Stimulated activated CD8-positive, alpha-beta memory T cell treated with anti-CD3 and anti-CD28 coated beads, Interleukin-4, amount 100 ng/mL, for 4 hours (primary cell): ENCODE measurements at regions not wholly inside any gene's neighbourhood (a gene's known extent, or its start where the extent isn't known, plus 50 kb on each side); places are given as distances from the start of the nearest gene placed in this dataset.
"Not testable (repeated sequence)": the region's sequence is repeated elsewhere in the genome, so short reads cannot be mapped to it uniquely, and the experiment has no call there.

ENCODE experiments used
- DNase-seq, 2 donors: peaks; one replicate each; pipeline ENCODE4 v3.0.0-alpha.2; 2020; ENCODE audit warnings: low read depth in 2 of 2, low spot score in 1 of 2

DNA sequence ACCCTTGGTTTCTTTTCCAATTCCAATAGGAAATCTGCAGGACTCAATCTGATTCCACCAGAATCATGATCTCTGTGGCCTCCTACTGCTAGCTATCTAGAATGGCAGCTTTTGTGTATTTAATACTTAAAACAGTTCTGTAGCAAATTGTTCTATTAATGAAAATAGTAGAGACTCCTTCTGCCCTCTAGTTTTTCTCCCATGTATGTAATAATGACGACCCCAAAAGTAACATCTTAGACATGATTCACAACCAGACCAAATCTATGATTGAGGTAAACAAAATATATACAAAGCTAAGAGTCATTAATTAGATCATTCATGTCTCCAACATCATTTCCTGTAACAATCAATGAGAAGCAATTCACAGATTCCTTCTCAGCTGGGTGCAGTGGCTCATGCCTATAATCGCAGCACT, 259.1 kb upstream of the MKLN1 start:
- DNase-seq: no peak

DNA sequence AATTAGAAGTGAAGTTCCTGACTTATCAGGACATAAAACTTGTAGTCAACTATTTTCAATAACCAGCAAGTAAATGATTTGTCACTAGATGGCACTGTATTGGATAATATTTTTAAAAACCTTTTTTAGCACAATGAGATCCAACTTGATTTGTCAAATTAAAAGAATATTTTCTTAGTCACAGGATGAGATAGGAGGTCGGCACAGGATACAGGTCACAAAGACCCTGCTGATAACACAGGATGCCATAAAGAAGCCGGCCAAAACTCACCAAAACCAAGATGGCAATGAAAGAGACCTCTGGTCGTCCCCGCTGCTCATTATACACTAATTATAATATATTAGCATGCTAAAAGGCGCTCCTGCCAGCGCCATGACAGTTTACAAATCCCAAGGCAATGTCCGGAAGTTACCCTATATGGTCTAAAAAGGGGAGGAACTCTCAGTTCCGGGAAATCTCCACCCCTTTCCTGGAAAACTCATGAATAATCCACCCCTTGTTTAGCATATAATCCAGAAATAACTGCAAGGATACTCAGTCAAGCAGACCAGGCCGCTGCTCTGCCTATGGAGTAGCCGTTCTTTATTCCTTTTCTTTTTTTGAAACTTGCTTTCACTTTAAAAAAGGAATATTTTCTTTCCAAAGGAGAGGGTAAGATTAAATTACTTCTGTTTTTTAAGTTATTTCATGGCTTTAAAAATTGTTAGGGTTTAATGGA, 255.7 kb upstream of the MKLN1 start:
- DNase-seq: no peak

DNA sequence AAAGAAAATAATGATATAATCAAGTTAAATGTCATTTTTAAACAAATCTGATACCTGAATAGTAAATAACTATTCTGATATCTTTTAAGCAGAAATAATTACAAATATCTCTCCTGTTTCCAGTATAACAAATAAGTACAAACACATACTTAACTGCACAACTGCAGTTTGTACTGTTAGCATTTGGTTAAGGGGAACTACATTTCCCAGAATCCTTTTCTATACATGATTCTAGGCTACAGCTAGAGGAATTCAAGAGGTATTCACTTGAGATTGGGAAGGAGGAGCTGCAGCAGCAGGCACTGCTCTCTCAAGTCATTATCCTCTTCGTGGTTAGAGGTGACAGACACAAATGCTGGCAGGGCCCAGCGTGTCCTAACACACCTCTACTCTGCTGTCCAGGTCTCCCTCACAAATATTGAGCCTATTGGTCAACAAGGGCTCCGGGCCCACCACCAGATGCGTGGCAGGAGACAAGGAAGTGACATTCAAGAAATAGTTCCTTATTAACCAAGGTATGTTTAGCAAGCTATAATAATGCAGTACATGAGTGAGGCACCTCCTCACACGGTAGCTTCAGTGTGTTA, 255.1 kb upstream of the MKLN1 start:
- no peak for DNase-seq

GRCh38 chr7:131074043-131074442, 253.6 kb upstream of the MKLN1 start:
- no peak for DNase-seq

GRCh38 chr7:131074585-131074984, 253.1 kb upstream of the MKLN1 start:
- no peak for DNase-seq

- DNase-seq: no peak
Observed at GRCh38 chr7:131075406-131075805, 252.3 kb upstream of the MKLN1 start.

- DNase-seq: no peak
Observed at GRCh38 chr7:131076032-131076431, 251.6 kb upstream of the MKLN1 start.

- DNase-seq: no peak
Observed at GRCh38 chr7:131076711-131077181, 250.9 kb upstream of the MKLN1 start.

- no peak for DNase-seq
Observed at GRCh38 chr7:131077735-131078134, 249.9 kb upstream of the MKLN1 start.

DNA sequence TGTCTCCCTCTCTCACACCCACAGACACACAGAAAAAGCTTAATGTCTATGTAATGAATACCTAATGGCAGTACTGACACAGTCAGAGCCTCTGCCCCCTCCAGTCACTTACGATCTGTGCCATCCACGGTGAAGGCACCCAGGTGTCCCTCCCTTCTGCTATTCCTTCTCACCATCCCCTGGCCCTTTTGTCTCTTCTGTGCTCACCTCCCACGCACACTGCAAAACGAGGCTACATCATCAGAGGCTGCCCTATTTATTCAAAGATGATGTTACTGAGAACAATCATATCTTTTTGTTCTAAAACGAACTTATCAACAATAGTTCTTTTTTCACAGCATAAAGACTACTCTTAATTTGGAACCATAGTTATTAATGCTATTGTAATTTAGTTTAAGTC, 246.9 kb upstream of the MKLN1 start:
- DNase-seq: no peak

DNA sequence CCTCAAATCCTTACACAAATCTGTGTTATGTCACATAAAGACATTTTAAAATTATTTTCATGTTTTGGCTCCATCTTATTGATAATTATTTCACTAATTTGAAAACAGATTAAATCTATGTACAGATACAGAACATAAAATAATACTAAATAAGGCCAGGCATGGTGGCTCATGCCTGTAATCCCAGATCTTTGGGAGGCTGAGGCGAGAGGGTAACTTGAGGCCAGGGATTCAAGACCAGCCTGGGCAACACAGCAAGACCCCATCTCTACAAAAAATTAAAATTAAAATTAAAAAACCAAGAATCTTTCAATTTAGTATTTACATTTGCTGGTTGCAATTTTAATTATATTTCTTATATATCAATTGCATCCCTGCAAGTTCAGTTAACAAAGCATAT, 246.4 kb upstream of the MKLN1 start:
- no peak for DNase-seq

GRCh38 chr7:131083781-131084180, 243.9 kb upstream of the MKLN1 start:
- DNase-seq: no peak

DNA sequence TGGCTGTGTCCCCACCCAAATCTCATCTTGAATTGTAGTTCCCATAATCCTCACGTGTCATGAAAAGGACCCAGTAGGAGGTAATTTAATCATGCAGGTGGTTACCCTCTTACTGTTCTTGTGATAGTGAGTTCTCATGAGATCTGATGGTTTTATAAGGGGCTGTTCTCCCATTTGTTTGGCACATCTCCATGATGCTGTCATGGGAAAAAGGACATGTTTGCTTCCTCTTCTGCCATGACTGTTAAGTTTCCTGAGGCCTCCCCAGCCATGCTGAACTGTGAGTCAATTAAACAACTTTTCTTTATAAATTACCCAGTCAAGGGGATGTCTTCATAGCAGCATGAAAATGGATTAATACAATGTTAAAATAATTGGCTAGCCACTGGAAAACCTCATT, 243.3 kb upstream of the MKLN1 start:
- not testable (repeated sequence) for DNase-seq

- DNase-seq: no peak
Observed at GRCh38 chr7:131087756-131088658, 239.7 kb upstream of the MKLN1 start.

GRCh38 chr7:131090188-131090587, 237.5 kb upstream of the MKLN1 start:
- DNase-seq: no peak

DNA sequence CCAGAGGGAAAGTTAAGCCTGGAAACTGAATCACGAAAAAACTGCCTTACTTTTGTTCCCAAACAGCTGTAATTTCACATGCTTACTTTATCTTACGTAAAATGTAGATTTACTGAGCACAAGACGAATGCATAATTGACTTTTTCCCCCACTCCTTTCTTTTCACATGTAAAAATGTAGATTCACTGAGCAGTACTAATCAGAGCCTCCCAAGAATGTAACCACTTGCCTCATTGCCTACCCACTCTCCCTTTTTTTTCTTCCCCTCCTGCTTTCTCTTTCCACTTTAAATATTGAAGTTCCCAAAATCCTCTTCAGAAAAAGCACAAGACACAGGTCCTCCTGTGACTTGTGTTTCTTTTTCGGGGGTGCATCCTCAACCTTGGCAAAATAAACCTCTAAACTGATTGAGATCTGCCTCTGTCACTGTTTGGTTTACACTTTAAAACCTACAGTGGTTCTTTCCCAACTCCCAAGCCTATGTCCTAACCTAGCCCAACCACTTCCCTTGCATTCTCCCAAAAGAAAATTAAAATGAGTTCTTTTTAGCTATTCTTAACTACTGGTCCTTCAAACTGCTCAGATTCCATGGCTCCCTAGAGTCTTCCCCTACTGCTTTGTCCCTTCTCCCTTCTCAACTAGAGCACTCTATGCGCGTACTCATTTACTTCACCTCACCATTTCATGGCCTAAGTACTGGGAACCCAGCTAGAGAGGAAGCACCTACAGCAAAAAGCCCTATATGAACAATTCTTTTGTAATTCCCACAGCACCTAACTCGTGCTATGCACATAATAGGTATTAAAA, 236.6 kb upstream of the MKLN1 start:
- DNase-seq: no peak

DNA sequence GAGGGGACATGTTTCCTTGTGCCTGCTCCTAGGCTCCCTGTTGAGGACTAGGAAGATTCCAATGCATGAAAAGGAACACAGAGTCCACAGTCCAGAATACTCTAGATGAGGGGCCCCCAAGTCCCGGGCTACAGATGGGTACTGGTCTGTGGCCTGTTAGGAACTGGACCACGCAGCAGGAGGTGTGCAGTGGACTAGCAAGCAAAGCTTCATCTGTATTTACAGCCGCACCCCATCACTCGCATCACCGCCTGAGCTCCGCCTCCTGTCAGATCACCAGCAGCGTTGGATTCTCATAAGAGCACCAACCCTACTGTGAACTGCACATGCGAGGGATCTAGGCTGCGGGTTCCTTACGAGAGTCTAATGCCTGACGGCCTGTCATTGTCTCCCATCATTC, 233.0 kb upstream of the MKLN1 start:
- no peak for DNase-seq

DNA sequence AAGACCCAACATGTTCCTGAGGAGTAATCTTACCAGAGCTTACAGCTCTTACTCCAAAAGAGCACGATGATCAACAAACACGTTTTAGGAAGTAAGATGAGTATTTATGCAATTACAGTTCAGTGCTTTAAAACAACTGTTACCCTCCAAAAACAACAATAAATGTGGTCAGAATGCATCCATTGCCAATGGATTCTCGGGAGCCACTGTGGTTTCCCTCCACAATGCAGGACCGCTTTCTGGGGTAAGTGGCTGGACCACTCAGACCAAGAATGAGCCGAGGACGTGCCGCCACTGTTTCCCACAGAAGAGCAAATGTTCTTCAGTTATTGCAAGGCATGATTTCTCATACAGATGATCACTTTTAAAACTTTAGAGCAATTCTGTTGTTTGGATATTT, 232.3 kb upstream of the MKLN1 start:
- no peak for DNase-seq

DNA sequence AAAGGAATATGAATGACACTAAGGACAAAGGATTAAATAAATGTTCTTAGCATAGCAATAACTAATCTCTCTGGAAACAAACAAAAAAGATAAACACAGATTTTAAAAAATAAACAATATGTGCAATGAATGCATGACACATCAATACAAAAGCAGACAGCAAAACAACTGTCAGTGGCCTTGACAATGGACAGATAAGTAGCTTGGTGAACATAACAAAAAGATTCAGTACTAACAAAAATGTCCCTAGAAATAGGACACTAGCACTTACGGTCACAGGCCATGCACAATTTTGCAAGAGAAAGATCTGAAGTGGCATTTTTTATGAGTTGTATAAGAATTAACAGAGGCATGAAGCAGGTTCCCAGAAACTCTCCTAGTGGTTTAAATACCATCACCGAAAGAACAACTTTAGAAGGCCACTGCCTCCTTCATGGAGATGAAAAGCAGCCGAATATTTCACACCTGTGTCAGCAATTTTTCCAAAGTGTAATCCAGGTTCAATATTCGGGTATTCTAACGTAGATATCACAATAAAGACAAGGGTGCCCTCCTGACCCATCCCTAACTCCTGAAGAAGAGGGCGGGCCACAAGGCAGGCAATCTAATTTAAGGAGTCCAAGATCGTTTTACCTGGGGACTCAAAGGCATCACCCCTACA, 231.3 kb upstream of the MKLN1 start:
- no peak for DNase-seq

GRCh38 chr7:131097662-131098376, 229.9 kb upstream of the MKLN1 start:
- no peak for DNase-seq
